GM19099 (cell line): ENCODE measurements at regions not wholly inside any gene's neighbourhood (a gene's known extent, or its start where the extent isn't known, plus 50 kb on each side); places are given as distances from the start of the nearest gene placed in this dataset.

Experiments used
- POLR2A ChIP-seq: IDR thresholded peaks from 3 replicates; pipeline ENCODE4 v1.6.1; 2011; ENCODE audit warnings: low read depth; ENCODE audit not compliant: insufficient read length; ENCODE audit errors: extremely low read depth

DNA sequence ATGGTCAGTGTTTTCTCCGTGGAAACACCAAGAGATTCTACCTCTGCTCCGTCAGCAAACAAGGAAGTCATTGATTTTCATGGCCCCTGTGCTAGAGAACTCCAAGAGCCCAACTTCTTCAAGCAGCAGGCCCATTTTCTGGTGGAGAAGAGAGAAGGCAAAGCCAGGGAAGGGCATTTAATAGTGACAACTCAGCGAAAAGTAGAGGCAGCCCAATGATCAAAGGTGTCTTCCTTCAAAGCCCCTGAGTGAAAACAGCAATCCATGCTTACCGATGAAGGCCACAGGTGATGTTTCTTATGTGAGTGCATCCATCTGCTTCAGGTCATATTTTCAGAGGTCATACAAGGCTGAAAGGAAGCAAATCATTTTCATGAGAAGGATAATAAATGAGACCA, 77.3 kb downstream of the VCPKMT start:
- no peak for TF ChIP-seq POLR2A

DNA sequence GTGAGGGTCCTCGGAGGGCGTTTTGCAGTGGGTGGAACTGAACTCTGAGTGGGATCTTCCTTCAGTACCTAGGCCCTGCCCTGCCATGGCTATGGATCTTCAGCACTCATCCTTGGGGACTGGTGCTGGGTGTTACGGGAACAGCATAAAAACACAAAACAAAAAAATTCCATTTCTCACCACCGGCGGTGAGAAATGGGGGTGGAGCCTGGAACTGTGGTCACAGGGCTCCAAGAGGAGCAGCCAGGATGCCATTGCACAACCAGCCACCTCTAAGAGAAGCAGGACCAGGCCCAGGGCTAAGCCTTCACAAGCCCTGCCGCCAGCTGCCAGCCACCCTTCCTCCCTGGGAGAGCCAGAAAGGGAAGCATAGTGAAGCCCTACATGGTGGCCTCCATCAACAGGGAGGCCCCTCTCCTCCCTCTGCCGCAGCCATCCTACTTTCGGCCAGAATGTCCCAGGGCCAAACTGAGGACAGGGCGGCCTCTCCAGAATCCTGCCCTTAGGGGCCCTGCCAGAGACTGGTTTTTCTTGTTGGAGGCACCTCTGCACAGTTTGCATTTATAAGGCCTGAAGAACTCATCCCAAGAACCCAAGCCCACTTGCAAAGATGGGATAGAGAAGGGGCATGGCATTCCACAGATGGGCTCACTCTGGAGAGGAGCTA, 76.5 kb downstream of the VCPKMT start:
- TF ChIP-seq POLR2A = no peak

DNA sequence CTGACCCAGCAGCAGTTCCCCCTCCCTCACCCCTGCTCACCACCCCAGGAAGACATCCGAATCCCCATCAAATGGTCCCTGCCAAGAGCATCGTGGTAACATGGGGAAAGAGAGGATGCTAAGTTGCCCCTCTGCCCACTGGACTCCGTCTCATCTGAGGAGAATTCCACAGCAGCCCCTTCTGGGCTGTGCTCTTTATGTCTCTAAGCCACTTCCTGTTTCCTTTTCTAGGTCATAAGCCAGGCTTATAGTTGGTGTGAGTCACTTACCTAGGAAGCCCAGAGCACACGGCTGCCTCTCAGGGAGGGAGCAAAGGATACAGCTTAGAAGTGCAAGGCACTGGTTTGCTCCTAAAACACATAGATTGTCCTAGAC, 76.0 kb downstream of the VCPKMT start:
- TF ChIP-seq POLR2A = peak; percentile 62

DNA sequence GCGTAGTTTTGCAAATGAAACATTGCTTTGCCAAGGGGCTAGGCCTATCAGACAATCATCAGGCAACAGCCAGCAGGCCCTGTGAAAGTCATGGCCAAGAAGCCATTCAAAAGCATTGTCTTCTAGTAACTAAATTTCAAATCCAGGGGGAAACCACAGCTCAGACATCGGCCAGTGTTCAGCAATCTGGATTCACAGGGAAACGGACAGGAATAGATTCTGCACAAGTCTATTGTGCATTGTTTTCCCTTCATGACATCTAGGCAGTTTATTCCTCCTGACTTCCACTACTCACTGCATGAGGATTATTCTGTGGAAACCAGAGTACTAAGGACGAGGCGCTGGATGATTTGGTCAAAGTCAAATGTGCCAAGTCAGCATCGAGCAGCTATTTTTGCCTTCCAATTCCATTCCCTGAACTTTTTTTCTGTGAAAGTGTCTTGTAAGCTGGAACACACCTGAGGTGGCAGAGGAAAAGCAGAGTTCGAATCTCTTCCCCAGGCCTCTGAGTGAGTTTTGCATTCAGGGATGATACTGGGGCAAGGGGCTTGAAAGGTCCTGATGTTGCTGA, 75.4 kb downstream of the VCPKMT start:
- TF ChIP-seq POLR2A = no peak

DNA sequence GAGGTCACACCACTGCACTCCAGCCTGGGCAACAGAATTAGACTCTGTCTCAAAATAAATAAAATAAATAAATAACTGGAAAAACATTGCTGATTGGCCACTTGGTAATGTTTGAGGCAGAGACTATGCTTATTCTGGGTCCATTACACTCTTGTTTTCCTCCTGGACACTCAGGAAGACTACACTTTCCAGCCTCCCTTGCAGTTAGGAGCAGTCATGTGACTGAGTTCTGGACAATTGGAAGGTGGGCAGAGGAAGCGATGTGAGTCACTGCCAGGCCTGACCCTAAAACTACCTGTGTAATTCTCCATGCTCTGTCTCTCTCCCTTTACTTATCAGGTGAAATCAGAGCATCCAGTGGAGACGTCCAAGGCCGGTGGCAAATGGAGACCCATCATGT, 74.4 kb downstream of the VCPKMT start:
- no peak for TF ChIP-seq POLR2A

DNA sequence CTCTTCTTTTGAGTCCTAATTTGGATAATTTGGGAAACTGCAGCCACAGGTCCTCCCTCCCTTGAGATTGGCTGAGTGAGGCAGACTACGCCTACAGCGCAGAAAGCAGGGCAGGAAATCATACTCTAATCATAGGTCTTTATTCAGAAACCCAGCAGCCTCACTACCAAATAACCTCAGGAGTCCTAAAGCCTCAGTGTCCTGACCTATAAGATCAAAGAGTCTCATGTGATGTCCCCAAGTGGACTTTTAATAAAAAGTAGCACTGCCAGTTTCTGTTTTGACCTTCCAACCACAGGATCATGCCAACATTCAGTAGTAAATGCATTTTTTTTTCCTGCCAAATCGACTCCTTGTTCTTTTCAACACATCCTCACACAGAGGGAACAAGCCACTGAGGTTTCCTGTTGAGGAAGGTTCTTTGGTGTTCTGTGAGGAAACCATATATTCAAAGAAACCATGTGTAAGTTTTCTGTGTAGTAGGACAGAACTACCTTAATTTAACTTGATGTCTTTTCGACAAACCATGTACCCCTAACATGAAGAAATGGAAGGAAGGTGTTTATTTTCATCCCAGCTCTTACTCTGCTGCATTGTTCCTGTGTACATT, 72.2 kb downstream of the VCPKMT start:
- no peak for TF ChIP-seq POLR2A

DNA sequence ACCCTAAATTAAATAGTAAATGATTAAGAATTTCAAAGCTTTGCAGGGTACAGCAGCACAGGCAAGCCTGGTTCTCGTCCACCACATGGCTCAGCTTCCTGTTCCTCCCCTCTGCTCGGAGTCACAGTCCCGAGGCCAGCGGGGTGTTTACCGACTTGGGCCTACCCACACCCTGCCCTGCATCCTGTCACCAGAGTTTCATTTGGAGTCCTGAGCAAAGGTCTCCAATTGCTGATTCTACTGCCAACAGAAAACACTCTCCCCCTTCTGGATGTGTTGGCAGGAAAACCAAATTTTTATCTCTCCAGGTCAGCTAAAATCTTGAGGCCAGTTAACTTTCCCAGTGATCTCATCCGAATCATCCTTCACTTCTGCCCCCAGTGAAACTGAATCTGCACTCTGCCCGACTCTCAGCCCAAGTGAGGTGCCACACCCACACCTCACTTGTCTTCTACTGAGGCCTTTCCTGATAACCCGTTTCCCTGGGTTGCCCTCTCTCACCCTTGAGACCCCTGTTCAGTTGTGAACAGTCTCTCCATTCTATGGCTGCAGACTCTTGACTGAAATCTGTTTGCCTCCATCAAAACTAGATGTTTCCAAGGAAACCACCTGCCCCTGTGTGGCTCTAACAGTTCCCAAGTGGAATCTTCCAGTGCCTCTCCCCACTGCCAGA, 71.2 kb downstream of the VCPKMT start:
- no peak for TF ChIP-seq POLR2A

DNA sequence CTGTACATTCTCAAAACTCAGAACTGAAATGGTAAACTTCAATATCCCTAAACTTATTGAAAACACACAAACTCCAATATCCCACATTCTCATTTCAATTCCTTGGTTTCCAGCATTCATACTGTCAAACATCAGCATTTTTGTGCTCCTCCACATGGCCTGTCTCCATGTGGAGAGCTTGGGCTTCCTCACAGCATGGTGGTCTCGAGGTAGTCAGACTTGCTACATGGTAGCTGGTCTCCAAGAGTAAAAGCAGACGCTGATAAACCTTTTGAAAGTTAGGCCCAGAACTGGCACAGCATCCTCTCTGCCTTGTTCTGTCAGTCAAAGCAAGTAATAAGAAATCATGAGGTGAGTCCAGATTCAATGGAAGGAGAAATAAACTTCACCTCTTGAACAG, 70.5 kb downstream of the VCPKMT start:
- no peak for TF ChIP-seq POLR2A

DNA sequence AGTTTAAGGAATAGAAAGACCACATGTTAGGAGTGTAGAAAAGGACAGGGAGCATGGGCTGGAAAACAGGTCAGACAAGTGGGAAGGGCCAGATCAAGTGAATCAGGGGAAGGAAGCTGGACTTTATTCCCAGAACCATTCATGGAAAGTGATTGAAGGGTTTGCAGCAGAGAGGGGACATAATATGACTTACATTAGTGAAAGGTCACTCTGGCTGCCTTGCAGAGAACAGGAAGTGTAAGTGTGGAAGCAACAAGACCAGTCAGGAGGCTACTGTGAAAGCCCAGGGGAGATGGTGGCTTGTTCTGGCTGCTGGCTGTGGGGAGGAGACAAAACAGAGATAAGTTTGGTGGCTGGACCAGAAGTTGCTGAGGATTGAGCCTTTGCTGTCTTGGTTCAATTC, 69.1 kb downstream of the VCPKMT start:
- TF ChIP-seq POLR2A = peak; percentile 26

DNA sequence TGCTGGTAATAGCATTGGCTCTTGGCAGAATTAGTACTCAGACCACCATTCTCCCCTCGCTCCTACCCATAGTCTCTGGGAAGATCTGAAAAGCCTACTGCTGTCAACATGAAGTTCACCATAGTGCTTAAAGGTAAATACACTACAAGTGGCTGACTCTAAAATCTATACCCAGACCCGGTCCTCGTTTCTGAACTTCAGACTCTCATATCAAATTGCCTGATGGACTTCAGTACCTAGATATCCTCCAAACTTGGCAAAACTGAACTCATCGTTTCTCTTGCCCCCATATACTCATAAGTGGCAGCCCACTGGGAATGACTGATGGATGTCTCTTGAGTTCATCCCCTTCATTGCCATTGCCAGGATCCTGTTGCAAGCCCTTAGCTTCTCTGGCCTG, 67.3 kb downstream of the VCPKMT start:
- TF ChIP-seq POLR2A = no peak

DNA sequence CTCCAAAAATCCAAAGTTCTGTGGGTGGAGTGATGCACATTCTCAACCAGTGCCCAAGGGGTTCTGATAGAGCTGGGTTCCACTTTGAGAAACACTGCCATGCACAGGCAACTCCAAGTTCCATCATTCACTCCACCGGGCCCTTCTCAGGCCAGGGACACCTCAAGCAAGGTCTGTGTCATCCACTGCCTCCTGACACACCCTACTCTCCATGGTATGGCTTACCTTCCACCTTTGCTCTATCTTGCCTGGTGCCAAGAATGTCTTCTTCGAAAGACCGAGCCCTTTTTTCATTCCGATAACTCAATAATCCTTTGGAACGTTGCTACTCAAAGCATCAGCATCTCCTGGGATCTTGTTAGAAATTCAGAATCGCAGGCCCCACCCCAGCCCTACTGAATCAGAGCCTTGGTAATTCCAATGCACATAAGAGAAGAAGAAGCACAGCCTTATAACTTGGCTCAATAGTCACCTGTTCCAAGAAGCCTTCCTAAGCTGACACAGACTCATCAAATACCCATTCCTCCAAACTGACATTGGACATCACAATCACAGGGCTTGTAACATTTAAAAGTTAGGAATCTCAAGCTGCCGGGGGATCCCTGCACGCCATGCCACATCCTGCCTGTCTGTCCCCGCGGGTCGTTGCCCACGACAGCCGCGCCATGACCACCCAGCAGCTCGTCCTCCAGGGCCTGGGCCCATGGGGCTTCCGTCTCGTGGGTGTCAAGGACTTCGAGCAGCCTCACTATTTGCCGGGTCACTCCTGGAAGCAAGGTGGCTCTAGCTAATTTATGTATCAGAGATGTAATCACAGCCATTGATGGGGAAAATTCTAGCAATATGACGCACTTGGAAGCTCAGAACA, 66.4 kb downstream of the VCPKMT start:
- no peak for TF ChIP-seq POLR2A

DNA sequence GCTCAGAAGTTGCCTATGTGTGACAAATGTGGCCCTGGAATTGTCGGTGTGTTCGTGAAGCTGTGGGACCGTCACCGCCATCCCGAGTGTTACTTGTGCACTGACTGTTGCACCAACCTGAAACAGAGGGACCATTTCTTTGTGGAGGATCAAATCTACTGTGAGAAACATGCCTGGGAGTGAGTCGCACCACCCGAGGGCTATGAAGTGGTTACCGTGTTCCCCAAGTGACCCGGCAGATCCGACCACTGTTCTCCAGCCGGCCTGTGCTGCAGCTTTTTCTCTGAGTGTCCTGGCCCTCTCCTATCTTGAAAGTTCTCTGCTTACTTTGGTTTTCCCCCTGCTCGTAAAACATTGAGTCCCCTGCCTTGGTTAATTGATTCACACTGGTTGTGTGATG, 65.3 kb downstream of the VCPKMT start:
- TF ChIP-seq POLR2A = no peak

DNA sequence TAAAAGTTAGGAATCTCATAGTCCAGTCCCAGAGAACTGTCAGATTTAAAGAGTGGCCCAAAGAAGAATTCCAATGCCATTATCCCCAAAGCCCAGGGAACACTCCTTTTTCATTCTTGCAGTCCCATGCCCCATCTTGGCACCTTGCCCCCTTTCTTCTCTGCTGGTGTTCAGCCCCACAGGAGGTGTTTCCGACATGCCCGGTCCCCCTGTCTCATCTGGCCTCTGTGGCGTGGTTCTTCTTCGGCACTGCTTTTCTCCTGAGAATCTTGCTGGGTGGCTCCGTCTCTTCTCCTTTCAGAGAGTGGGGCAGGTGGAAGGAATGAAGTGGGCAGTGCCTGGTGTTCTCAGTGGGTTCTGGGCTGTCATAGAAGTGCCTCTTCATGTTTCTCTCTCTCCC, 64.7 kb downstream of the VCPKMT start:
- no peak for TF ChIP-seq POLR2A

DNA sequence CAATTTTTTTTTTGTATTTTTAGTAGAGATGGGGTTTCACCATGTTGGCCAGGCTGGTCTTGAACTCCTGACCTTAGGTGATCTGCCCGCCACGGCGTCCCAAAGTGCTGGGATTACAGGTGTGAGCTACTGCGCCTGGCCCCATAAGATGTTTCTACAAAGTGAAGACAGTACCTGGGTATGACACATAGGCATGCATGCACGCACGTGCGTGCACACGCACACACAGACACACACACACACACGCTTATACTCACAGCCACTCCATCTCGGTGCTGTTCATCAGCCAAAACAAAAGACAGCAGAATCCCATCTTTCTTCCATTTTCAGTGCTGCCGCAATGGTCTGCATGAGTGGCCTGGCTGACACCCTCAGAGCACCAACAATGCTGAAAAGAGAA, 63.9 kb downstream of the VCPKMT start:
- no peak for TF ChIP-seq POLR2A

DNA sequence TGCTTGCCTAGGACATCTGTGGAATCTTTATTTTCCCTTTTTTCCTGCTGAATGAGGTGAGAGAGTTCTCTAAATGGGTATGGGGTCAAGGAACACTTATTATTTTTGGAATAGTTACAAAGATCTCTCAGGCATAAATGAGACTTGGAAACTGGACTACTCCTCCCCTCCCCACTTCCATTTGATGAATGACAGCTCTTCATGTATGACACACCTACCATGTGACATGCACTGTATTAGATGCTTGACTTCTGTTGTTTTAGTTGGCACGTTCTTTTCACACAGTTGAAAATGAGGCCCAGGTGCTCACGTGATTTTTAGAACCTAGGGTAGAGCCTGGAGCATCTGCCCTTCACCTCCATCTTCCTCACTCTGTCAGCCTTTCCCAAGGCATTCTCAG, 62.4 kb downstream of the VCPKMT start:
- no peak for TF ChIP-seq POLR2A
